IMR-90 (cell line): ENCODE measurements at regions not wholly inside any gene's neighbourhood (a gene's known extent, or its start where the extent isn't known, plus 50 kb on each side); places are given as distances from the start of the nearest gene placed in this dataset.

ENCODE experiments used
- ATAC-seq: fragments of 200-7000 bp; cut with Tn5 transposase; 2 replicates; pipeline ENCODE4 v1.9.1; 2020; ENCODE audit warnings: low read depth, mild to moderate bottlenecking, moderate library complexity
- BruUV-seq: library from RNA; stranded (reverse); fragments of 400-500 nt; replicated peaks from 2 replicates; lab custom pipeline; 2021; lab: Mats Ljungman, UMichigan
- CTCF ChIA-PET: fragments of 300-600 bp; formaldehyde crosslinking; extraction: SDS; loops from one replicate; lab custom pipeline; 2021; ENCODE audit warnings: antibody characterized with exemption; lab: Yijun Ruan, JAX
- POLR2A ChIA-PET: fragments of 300-600 bp; sonication (Branson Sonifier 250); formaldehyde crosslinking; loops from one replicate; lab custom pipeline; 2022; ENCODE audit warnings: antibody characterized with exemption; ENCODE audit not compliant: unreplicated experiment; lab: Charles Lee
- DNase-seq: peaks from one replicate; pipeline ENCODE4 v3.0.0; 2013
- H2AFZ ChIP-seq: replicated peaks from 2 replicates; pipeline ENCODE3; 2013; ENCODE audit warnings: low read length, mild to moderate bottlenecking; ENCODE audit not compliant: poor library complexity
- H2AK5ac ChIP-seq: 2 replicates; pipeline ENCODE4 v1.6.1; 2013; ENCODE audit warnings: low read depth, low read length, inconsistent platforms
- H2AK9ac ChIP-seq: replicated peaks from 2 replicates; pipeline ENCODE3; 2013; ENCODE audit warnings: mild to moderate bottlenecking, low read depth, low read length, moderate library complexity; ENCODE audit not compliant: poor library complexity
- H2BK120ac ChIP-seq: 2 replicates; pipeline ENCODE4 v1.6.1; 2013; ENCODE audit warnings: low read depth, low read length, inconsistent platforms
- H2BK15ac ChIP-seq: 3 replicates; pipeline ENCODE4 v1.6.1; 2013; ENCODE audit warnings: low read depth, low read length, inconsistent platforms
- H2BK20ac ChIP-seq: 2 replicates; pipeline ENCODE4 v1.6.1; 2013; ENCODE audit warnings: low read depth, mild to moderate bottlenecking, inconsistent platforms, low read length, moderate library complexity
- H2BK5ac ChIP-seq: 2 replicates; pipeline ENCODE4 v1.6.1; 2013; ENCODE audit warnings: mild to moderate bottlenecking, low read depth, low read length, inconsistent platforms; ENCODE audit not compliant: poor library complexity, severe bottlenecking
- H3K14ac ChIP-seq: replicated peaks from 2 replicates; pipeline ENCODE4 v1.6.1; 2013; ENCODE audit warnings: low read depth, low read length, inconsistent platforms
- H3K18ac ChIP-seq: 2 replicates; pipeline ENCODE4 v1.6.1; 2013; ENCODE audit warnings: low read depth, low read length, control low read depth
- H3K23ac ChIP-seq: 2 replicates; pipeline ENCODE4 v1.6.1; 2013; ENCODE audit warnings: low read depth, low read length, inconsistent platforms
- H3K27ac ChIP-seq: 2 replicates; pipeline ENCODE4 v1.5.1; 2013; ENCODE audit warnings: mild to moderate bottlenecking, control low read depth, low read length; ENCODE audit not compliant: insufficient read depth
- H3K27me3 ChIP-seq: 2 replicates; pipeline ENCODE4 v1.6.1; 2013; ENCODE audit warnings: low read length; ENCODE audit not compliant: control insufficient read depth, insufficient read depth
- H3K36me3 ChIP-seq: 2 replicates; pipeline ENCODE4 v1.6.1; 2013; ENCODE audit warnings: low read length, mixed read lengths; ENCODE audit not compliant: control insufficient read depth, insufficient read depth
- H3K4ac ChIP-seq: 2 replicates; pipeline ENCODE4 v1.6.1; 2013; ENCODE audit warnings: low read depth, low read length, inconsistent platforms
- H3K4me1 ChIP-seq: 2 replicates; pipeline ENCODE4 v1.6.1; 2013; ENCODE audit warnings: low read length, mixed read lengths; ENCODE audit not compliant: control insufficient read depth, insufficient read depth
- H3K4me2 ChIP-seq: 2 replicates; pipeline ENCODE4 v1.6.1; 2013; ENCODE audit warnings: low read depth, mild to moderate bottlenecking, control low read depth, low read length, moderate library complexity
- H3K4me3 ChIP-seq: 2 replicates; pipeline ENCODE4 v1.5.1; 2013; ENCODE audit warnings: low read depth, mild to moderate bottlenecking, control low read depth, low read length, moderate library complexity; ENCODE audit not compliant: insufficient read depth
- H3K56ac ChIP-seq: 2 replicates; pipeline ENCODE4 v1.6.1; 2013; ENCODE audit warnings: low read length, inconsistent platforms; ENCODE audit not compliant: insufficient read depth; ENCODE audit errors: extremely low read depth
- H3K79me1 ChIP-seq, 2 experiments: 2 replicates each; pipeline ENCODE4 v1.6.1; 2013; ENCODE audit warnings: low read length in 2 of 2, inconsistent platforms in 1 of 2, low read depth in 1 of 2
- H3K9ac ChIP-seq: 2 replicates; pipeline ENCODE4 v1.6.1; 2013; ENCODE audit warnings: low read depth, low read length, control low read depth
- H3K9me1 ChIP-seq: 2 replicates; pipeline ENCODE4 v1.6.1; 2013; ENCODE audit warnings: low read length, inconsistent platforms; ENCODE audit not compliant: insufficient read depth
- H3K9me3 ChIP-seq: 2 replicates; pipeline ENCODE4 v1.6.1; 2013; ENCODE audit warnings: low read length; ENCODE audit not compliant: control insufficient read depth, insufficient read depth
- H4K20me1 ChIP-seq: 2 replicates; pipeline ENCODE4 v1.6.1; 2013; ENCODE audit warnings: low read length, inconsistent platforms; ENCODE audit not compliant: insufficient read depth
- H4K5ac ChIP-seq: 2 replicates; pipeline ENCODE4 v1.6.1; 2013; ENCODE audit warnings: mild to moderate bottlenecking, low read depth, low read length, control low read depth
- H4K8ac ChIP-seq, 2 experiments: 2 replicates each; pipeline ENCODE4 v1.6.1; 2013; ENCODE audit warnings: low read depth in 2 of 2, low read length in 2 of 2, control low read depth in 1 of 2, inconsistent platforms in 1 of 2
- H4K91ac ChIP-seq: 2 replicates; pipeline ENCODE4 v1.6.1; 2013; ENCODE audit warnings: low read depth, low read length, inconsistent platforms; ENCODE audit not compliant: insufficient read depth
- BHLHE40 ChIP-seq: fragments of 150-350 bp; IDR thresholded peaks from 2 replicates; pipeline ENCODE4 v1.6.1; 2016; ENCODE audit warnings: mild to moderate bottlenecking, low read depth, low read length
- CEBPB ChIP-seq: IDR thresholded peaks from 2 replicates; pipeline ENCODE4 v1.6.1; 2012; ENCODE audit warnings: low read depth, low read length, improper control_type of control experiment
- CHD1 ChIP-seq: IDR thresholded peaks from 2 replicates; pipeline ENCODE4 v1.6.1; 2012; ENCODE audit warnings: low read depth, low read length, improper control_type of control experiment
- ELK1 ChIP-seq: fragments of 150-350 bp; IDR thresholded peaks from 2 replicates; pipeline ENCODE4 v1.6.1; 2016; ENCODE audit warnings: low read depth, mild to moderate bottlenecking, low read length, moderate library complexity, borderline replicate concordance
- FOS ChIP-seq: fragments of 150-350 bp; IDR thresholded peaks from 2 replicates; pipeline ENCODE4 v1.6.1; 2016; ENCODE audit warnings: low read depth, low read length
- MXI1 ChIP-seq: IDR thresholded peaks from 2 replicates; pipeline ENCODE4 v1.6.1; 2012; ENCODE audit warnings: low read depth, mild to moderate bottlenecking, low read length, moderate library complexity, borderline replicate concordance
- NFE2L2 ChIP-seq: fragments of 150-350 bp; IDR thresholded peaks from 2 replicates; pipeline ENCODE4 v1.6.1; 2016; ENCODE audit warnings: low read depth, mild to moderate bottlenecking, low read length
- POLR2A ChIP-seq: IDR thresholded peaks from 2 replicates; pipeline ENCODE4 v1.6.1; 2012; ENCODE audit warnings: mild to moderate bottlenecking, low read depth, low read length
- SMC3 ChIP-seq: fragments of 150-350 bp; IDR thresholded peaks from 2 replicates; pipeline ENCODE4 v1.6.1; 2016; ENCODE audit warnings: low read depth, mild to moderate bottlenecking, antibody characterized with exemption, low read length, moderate library complexity
- WGBS, 2 experiments: methylation state at CpG; one replicate each; pipeline versions ENCODE4 v1.1.5 to v1.1.7; 2013; ENCODE audit warnings: missing lambda C conversion rate in 2 of 2; ENCODE audit not compliant: insufficient read length in 1 of 2; ENCODE audit errors: extremely low coverage in 2 of 2; 5-methylcytosine and 5-hydroxymethylcytosine counted together
- dilution Hi-C: fragments of 300-500 bp; cut with HindIII; formaldehyde crosslinking; loops from one replicate; pipeline ENCODE4 v1.14.3; 2018; ENCODE audit warnings: low sequenced_read_pairs; ENCODE audit not compliant: unreplicated experiment
- in situ Hi-C: fragments of 300-500 bp; cut with MboI; formaldehyde crosslinking; loops from 3 replicates; pipeline ENCODE4 v1.14.3; 2019; ENCODE audit warnings: low sequenced_read_pairs, inconsistent platforms, mixed read lengths
- intact Hi-C: fragments of 100-400 bp; cut with micrococcal nuclease; formaldehyde crosslinking; loops from 2 replicates; pipeline ENCODE4 v1.10.0; 2022
- TF ChIP-seq, protein P1 (sequence below): conservative IDR thresholded peaks from 2 replicates; pipeline ENCODE4 v1.5.1; 2012; ENCODE audit warnings: mild to moderate bottlenecking, low read depth, low read length, improper control_type of control experiment

GRCh38 chr11:134466610-134467567 is 54.8 kb upstream of the B3GAT1 start (continued):
- no peak for TF ChIP-seq CHD1

GRCh38 chr11:134466156-134466555 is 54.1 kb upstream of the B3GAT1 start:
- Histone ChIP-seq H3K23ac (no peak overlapping the region), H3K9me3 (peaks cover 40% of the 10 kb centered on the region), H3K4me3 (no peak overlapping the region), H4K5ac (no peak overlapping the region), H4K20me1 (no peaks in the 10 kb centered on the region), H3K56ac (no peak overlapping the region), H3K4ac (no peak overlapping the region), H3K36me3 (no peaks in the 10 kb centered on the region), H2AK5ac (no peak overlapping the region), H3K4me2 (no peak overlapping the region), H3K14ac (no peak overlapping the region), H3K18ac (no peak overlapping the region), H2BK20ac (no peak overlapping the region), H2BK120ac (no peak overlapping the region), H2BK5ac (no peak overlapping the region), H3K79me1 (no peaks in the 10 kb centered on the region), H3K9ac (no peak overlapping the region), H2BK15ac (no peak overlapping the region), H4K8ac (no peak overlapping the region), H4K91ac (no peak overlapping the region), H3K27me3 (no peaks in the 10 kb centered on the region), H3K4me1 (no peaks in the 10 kb centered on the region), H3K9me1 (no peaks in the 10 kb centered on the region), H2AFZ (no peak overlapping the region), H2AK9ac (no peak overlapping the region), H3K27ac (no peak overlapping the region)
- WGBS, 2 experiments, result 43% methylated on average over 1 of the region's 15 CpGs; no CpG with 5 or more reads in 1 of the 2 experiments
- intact Hi-C loops, result no loop called here
- DNase-seq (no peak), ATAC-seq (no peak)
- in situ Hi-C loops, result no loop called here
- TF ChIP-seq SMC3 (no peak), NFE2L2 (no peak), BHLHE40 (no peak), POLR2A (no peak), MXI1 (no peak), ELK1 (no peak), CEBPB (no peak), CHD1 (no peak), FOS (no peak)
- TF ChIP-seq, protein P1, sequence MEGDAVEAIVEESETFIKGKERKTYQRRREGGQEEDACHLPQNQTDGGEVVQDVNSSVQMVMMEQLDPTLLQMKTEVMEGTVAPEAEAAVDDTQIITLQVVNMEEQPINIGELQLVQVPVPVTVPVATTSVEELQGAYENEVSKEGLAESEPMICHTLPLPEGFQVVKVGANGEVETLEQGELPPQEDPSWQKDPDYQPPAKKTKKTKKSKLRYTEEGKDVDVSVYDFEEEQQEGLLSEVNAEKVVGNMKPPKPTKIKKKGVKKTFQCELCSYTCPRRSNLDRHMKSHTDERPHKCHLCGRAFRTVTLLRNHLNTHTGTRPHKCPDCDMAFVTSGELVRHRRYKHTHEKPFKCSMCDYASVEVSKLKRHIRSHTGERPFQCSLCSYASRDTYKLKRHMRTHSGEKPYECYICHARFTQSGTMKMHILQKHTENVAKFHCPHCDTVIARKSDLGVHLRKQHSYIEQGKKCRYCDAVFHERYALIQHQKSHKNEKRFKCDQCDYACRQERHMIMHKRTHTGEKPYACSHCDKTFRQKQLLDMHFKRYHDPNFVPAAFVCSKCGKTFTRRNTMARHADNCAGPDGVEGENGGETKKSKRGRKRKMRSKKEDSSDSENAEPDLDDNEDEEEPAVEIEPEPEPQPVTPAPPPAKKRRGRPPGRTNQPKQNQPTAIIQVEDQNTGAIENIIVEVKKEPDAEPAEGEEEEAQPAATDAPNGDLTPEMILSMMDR, result no peak
- no TSS peak for BruUV-seq
- CTCF ChIA-PET, result no interaction called here
- POLR2A ChIA-PET, result no interaction called here
- dilution Hi-C loops, result no loop called here
